IgD-negative memory B cell (primary cell): ENCODE measurements at regions not wholly inside any gene's neighbourhood (a gene's known extent, or its start where the extent isn't known, plus 50 kb on each side); places are given as distances from the start of the nearest gene placed in this dataset.
A peak's percentile ranks its signal among the peaks of the same experiment; 100 is the strongest.

Experiments
- H3K27ac Mint-ChIP-seq, 3 donors: one replicate each; pipeline ENCODE4 v1.8.0; 2020 to 2022; ENCODE audit warnings: mild to moderate bottlenecking in 3 of 3, mixed read lengths in 3 of 3, moderate library complexity in 1 of 3
- H3K27me3 Mint-ChIP-seq: one replicate; pipeline ENCODE4 v1.8.0; 2021; ENCODE audit warnings: mixed read lengths
- H3K36me3 Mint-ChIP-seq: one replicate; pipeline ENCODE4 v1.8.0; 2020; ENCODE audit warnings: mild to moderate bottlenecking, mixed read lengths
- H3K4me1 Mint-ChIP-seq, 3 donors: one replicate each; pipeline ENCODE4 v1.8.0; 2020 to 2022; ENCODE audit warnings: mixed read lengths in 3 of 3, mild to moderate bottlenecking in 1 of 3
- H3K4me3 Mint-ChIP-seq, 4 donors: one replicate each; pipeline ENCODE4 v1.8.0; 2020 to 2022; ENCODE audit warnings: mild to moderate bottlenecking in 4 of 4, mixed read lengths in 4 of 4, moderate library complexity in 3 of 4
- H3K9me3 Mint-ChIP-seq, 3 donors: one replicate each; pipeline ENCODE4 v1.8.0; 2020 to 2021; ENCODE audit warnings: mixed read lengths in 3 of 3, mild to moderate bottlenecking in 1 of 3

DNA sequence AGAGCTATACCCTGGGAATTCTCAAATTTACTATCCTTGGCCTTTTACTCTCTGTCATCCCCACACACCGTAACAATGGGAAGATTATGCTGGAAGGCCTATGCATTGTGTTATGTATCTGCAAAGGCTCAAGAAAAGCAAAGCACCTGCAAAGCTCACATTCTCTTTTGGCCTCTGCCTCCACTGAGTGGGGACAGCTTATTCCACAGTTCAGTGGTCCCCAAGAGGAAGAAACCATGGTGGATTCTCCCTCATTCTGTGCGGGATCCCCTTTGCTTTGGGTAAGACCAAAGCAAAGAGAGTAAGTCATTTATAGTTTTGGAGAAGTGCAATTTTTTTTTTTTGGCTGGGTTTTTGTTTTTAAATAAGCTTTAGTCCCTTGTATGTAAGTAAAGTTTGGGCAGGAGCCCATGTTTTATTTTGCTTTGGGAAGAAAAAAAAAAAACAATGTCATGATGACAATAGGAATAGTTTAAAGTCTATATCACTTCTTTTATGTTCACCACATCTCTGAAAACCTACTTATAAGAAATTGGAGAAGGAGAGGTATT, 530.6 kb downstream of the FGF9 start:
- Mint-ChIP-seq H3K4me1 (peaks cover 0 to 6% (median 0%) of the 10 kb centered on the region in 3 donors), H3K27me3 (no peaks in the 10 kb centered on the region), H3K9me3 (peaks cover 0 to 6% (median 4%) of the 10 kb centered on the region in 3 donors), H3K4me3 (no peak overlapping the region), H3K36me3 (no peaks in the 10 kb centered on the region), H3K27ac (no peak overlapping the region)

DNA sequence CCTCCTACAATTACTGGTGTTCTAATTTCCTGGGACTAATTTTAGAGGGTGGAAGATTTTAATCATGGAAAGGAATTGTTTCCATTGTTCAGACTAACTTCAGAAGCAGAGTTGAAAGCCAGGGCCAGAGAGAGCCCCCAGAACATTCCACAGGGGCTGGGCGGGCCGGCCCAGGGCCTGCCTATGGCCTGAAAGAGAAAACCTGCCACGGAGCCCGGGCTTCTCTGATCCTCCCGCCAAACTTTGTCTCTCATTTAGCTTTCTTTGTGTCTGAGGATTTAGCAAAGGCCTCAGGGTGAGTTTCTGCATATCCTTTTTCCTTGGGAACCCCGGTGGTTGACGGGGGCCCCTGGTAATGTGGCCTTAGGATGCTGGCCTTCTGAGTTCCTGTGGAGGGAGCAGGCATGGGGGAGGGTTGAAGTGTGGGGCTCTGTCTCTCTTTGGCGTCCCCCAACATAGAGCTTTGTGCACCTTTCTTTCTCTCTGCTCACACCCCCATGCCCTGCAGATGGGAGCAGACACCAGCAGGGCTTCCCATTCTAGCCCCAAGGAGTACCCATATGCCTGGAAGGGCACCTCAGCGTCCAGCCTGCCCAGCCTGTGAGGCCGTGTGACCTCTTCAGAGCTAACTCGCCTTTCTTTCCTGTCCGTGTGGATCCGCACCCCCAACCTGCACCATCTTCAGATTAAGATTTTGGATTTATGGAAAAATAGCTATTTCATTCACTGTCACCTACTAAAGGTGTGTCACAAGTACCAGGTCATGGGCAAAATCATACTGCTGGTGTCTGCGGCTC, 539.5 kb downstream of the FGF9 start:
- Mint-ChIP-seq H3K4me1 (peaks cover 1 to 7% (median 4%) of the 10 kb centered on the region in 3 donors), H3K9me3 (peaks cover 0 to 4% (median 3%) of the 10 kb centered on the region in 3 donors), H3K27me3 (peaks cover 2% of the 10 kb centered on the region), H3K36me3 (peaks cover 3% of the 10 kb centered on the region), H3K27ac (no peak overlapping the region), H3K4me3 (no peak overlapping the region)

DNA sequence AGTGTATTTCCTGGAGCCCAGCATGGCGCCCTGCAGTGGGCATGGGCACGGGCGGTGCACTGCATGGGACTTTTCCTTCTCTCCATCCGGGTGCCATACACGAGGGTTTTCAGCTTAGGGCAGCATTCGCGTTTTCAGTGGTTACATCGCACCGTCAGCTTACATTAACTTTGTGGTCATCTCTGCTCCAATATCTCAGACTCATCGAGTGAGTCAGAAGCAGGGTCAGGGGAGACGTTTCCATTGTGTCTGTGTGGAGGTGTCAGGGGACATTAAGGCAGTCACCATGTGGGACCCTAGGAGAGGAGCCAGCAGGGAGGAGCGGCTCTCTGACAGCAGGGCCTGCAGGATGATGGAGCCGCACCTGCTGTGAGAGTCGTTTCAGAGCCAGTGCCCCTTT, 541.0 kb downstream of the FGF9 start:
- H3K9me3 Mint-ChIP-seq = no peaks in the 10 kb centered on the region
- peaks cover 1 to 7% (median 4%) of the 10 kb centered on the region in 3 donors for H3K4me1 Mint-ChIP-seq
- H3K36me3 Mint-ChIP-seq = peaks cover 3% of the 10 kb centered on the region
- no peak overlapping the region for H3K4me3 Mint-ChIP-seq
- peaks cover 2% of the 10 kb centered on the region for H3K27me3 Mint-ChIP-seq
- no peak overlapping the region for H3K27ac Mint-ChIP-seq

DNA sequence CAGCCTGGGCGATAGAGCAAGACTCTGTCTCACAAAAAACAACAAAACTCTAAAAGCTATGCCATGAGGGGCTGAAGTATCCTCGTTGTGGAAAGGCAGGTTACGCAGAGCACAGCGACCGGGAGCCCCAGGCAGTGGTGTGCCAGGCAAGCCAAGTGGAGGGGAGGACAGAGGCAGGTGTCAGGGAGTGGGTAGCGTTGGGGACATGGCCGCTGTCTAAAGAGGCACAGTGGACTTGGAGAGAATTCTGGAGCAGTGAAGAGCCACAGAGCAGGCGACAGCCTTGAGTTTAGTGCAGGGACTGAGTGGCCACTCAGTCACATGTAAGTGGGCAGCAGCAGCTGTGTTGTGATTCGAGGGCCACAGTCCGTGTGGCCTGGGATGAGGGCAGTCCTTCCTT, 541.7 kb downstream of the FGF9 start:
- Mint-ChIP-seq H3K4me3 (no peak overlapping the region), H3K9me3 (no peaks in the 10 kb centered on the region), H3K27me3 (peaks cover 2% of the 10 kb centered on the region), H3K36me3 (peaks cover 3% of the 10 kb centered on the region), H3K27ac (peak overlapping the region in 1 of 3 donors; percentile 68), H3K4me1 (peaks cover 0 to 7% (median 4%) of the 10 kb centered on the region in 3 donors)

DNA sequence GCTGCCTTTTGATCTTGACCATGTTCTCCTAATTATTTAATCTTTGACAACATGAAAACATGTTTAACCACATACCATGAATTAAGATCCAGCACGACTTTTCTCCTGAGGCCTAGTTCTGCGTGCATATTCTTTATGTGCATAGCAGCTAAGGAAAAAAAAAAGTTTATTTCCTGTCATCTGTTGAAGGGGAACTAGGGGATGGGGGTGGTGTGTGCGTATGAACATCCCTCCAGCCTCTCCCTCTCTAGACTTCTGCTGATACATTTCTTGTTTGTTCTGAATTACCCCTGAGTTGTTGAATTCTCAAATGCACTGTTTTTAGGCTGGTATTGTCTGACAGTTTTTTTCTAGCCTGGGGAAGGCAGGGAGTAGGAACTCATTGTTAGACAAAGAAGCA, 543.3 kb downstream of the FGF9 start:
- H3K27me3 Mint-ChIP-seq = peaks cover 2% of the 10 kb centered on the region
- H3K4me1 Mint-ChIP-seq = peaks cover 0 to 7% (median 4%) of the 10 kb centered on the region in 3 donors
- no peaks in the 10 kb centered on the region for H3K9me3 Mint-ChIP-seq
- no peak overlapping the region for H3K4me3 Mint-ChIP-seq
- peaks cover 3% of the 10 kb centered on the region for H3K36me3 Mint-ChIP-seq
- peak overlapping the region in 1 of 3 donors; percentile 39 for H3K27ac Mint-ChIP-seq

DNA sequence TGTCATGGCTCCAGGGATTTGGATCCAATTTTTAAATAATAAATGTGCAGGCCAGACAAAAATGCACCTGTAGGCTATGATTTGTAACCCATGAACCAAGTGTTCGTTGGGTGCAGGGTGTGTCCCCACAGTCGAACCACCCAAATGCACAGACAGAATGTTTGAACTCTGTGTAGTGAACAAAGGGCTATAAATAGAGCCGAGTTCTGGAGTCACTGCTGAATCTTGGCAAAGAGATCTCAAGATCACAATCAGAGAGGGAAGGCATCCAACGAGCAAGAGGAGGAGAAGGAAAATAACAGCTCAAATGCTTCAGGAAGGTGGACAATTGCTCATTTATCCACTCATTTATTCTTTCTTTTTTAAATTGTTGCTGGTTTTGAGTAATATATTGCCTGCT, 547.9 kb downstream of the FGF9 start:
- Mint-ChIP-seq H3K27ac (no peak overlapping the region), H3K9me3 (no peaks in the 10 kb centered on the region), H3K36me3 (no peaks in the 10 kb centered on the region), H3K27me3 (no peaks in the 10 kb centered on the region), H3K4me1 (peaks cover 0 to 7% (median 4%) of the 10 kb centered on the region in 3 donors), H3K4me3 (no peak overlapping the region)

DNA sequence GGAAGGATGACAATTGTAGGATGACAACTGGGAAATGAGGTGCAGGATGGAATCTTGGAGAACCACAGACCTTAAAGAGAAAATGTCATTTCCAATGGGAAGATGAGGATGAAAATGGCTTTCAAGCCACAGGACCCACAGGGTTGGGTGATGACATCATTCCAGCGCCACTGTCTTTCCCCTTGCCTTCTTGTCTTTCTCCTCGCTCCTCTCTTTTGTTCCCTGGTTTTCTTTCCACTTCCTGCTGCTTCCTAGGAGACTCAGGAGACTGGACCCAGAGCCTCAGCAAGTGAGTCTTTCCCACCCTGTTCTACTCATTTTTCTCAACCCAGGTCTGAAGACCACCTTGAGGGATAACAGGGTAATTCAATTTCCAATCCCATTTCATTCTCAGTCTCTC, 548.8 kb downstream of the FGF9 start:
- Mint-ChIP-seq H3K27ac (no peak overlapping the region), H3K27me3 (no peaks in the 10 kb centered on the region), H3K36me3 (no peaks in the 10 kb centered on the region), H3K9me3 (no peaks in the 10 kb centered on the region), H3K4me3 (no peak overlapping the region), H3K4me1 (no peaks in the 10 kb centered on the region)

DNA sequence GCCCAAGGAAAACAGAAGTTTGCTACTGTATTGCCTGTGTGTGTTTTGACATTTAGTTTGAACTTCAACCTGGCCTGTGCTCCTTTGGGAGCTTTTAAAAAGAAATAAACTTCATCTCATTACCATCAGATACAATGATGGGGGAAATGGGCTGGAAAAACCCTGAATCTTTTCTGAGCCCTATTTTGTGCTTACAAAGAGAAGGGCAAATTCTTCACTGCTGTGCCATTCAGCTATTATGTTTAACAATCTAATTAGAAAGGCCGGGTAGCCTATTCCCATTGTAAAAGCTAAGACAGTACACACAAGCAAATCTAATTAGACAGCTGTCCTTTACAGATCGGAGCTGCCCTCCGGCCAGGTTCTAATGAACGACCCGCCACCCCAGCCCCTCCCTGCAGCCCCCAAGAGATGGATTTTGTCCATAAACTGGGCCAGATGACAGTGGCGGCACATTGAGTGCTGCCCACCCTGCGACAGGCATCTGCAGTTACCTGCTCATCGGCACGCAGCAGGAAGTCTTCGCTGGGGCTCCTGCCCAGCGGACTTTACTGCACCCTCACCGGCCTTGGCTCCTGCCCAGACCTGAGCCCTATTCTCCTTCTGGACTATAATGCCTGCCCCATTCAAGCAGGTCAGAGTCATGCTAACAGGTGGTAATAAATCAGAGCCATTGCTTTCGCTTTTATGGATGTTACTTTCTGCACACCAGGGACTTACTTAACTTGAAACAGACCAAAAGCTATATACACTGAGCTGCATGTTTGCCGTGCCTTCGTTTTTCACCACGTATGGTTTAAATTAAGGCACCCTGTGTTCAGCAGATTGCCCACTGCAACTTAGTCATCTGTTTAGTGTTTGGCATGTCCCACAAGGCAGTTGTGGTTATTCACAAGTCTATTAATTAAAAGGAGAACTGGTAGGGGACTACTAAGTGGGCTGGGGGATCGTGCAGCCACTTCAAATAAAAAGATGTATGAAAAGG, 549.6 kb downstream of the FGF9 start:
- Mint-ChIP-seq H3K27me3 (no peaks in the 10 kb centered on the region), H3K4me3 (no peak overlapping the region), H3K27ac (no peak overlapping the region), H3K4me1 (no peaks in the 10 kb centered on the region), H3K36me3 (no peaks in the 10 kb centered on the region), H3K9me3 (no peaks in the 10 kb centered on the region)

DNA sequence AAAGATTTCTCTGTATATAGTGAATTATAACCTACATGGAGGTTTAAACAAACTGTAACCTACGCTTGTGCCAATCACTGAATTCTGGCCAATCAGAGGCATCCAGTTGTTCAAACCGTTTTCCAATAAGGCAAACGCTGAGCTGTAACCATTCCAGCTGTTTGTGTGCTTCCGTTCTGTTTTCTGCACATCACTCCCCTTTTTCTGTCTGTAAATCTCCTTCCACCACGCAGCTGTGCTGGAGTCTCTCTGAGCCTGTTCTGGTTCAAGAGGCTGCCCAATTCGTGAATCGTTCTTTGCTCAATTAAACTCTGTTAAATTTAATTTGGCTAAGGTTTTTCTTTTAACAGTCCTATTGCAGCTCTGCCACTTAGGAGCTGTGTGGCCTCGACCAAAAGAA, 552.5 kb downstream of the FGF9 start:
- Mint-ChIP-seq H3K27me3 (no peaks in the 10 kb centered on the region), H3K4me1 (peaks cover 0 to 10% (median 6%) of the 10 kb centered on the region in 3 donors), H3K9me3 (no peaks in the 10 kb centered on the region), H3K27ac (no peak overlapping the region), H3K36me3 (no peaks in the 10 kb centered on the region), H3K4me3 (no peak overlapping the region)

DNA sequence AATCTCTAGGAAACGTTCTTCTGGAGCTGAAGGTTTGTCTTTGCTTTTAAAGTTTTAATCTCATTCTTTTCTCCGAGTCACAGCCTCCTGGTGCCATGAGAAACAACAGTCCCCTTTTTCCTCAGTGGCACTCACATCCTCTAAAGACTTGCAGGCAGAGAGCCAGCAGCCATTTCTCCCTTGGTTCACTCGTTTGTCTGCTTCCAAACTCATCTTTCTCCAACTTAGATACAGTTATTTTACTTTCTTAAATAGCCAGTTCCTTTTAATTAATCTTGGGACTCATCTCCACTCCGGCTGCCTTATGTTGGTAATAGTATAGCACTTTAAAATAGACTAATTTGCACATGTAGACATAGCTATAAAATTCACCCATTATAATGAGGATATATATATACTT, 555.2 kb downstream of the FGF9 start:
- Mint-ChIP-seq H3K4me1 (peaks cover 0 to 12% (median 6%) of the 10 kb centered on the region in 3 donors), H3K27ac (no peak overlapping the region), H3K36me3 (no peaks in the 10 kb centered on the region), H3K27me3 (no peaks in the 10 kb centered on the region), H3K9me3 (no peaks in the 10 kb centered on the region), H3K4me3 (no peak overlapping the region)

DNA sequence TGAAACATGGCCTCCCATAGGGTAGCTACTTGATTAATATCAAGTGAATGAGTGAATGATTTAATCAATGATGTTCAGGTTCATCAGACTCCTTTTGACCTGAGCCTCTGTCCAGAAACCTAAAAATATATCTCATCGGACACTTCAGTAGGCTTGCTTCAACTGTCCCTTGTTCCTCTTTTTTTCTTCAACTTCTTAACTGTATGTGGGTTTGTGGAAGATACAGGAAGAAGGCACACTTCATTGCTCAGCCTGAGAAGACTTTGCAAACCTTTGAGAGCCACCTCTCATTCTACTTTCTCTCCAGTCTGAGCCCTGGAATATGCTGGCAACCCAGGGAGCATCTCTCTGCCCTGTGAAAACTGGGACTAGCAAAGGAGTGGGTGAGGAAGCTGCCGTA, 557.0 kb downstream of the FGF9 start:
- peak overlapping the region in 2 of 4 donors; percentile 29 to 53 for H3K4me3 Mint-ChIP-seq
- H3K27me3 Mint-ChIP-seq = no peaks in the 10 kb centered on the region
- peaks cover 0 to 14% (median 6%) of the 10 kb centered on the region in 3 donors for H3K4me1 Mint-ChIP-seq
- no peaks in the 10 kb centered on the region for H3K9me3 Mint-ChIP-seq
- H3K36me3 Mint-ChIP-seq = no peaks in the 10 kb centered on the region
- no peak overlapping the region for H3K27ac Mint-ChIP-seq

DNA sequence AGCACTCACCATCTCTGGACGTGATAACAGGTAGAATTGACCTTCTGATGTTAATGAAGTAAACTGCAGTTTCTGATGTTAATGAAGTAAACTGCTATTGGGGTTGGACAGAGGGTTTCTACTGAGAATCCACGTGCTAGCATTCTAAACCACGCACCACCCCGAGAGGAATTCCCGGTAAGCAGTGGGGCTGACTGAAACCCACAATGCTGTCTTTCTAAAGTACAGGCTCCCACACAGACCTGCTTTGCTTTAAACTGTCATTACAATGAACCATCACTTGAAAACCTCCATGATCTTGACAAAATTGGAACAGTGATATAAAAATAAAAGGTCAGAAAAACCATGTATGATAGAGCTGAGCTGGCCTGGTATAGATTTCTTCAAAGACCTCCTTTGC, 559.0 kb downstream of the FGF9 start:
- H3K9me3 Mint-ChIP-seq = no peaks in the 10 kb centered on the region
- peaks cover 0 to 14% (median 6%) of the 10 kb centered on the region in 3 donors for H3K4me1 Mint-ChIP-seq
- H3K27me3 Mint-ChIP-seq = no peaks in the 10 kb centered on the region
- H3K36me3 Mint-ChIP-seq = no peaks in the 10 kb centered on the region
- H3K27ac Mint-ChIP-seq = peak overlapping the region in 1 of 3 donors; percentile 48
- H3K4me3 Mint-ChIP-seq = no peak overlapping the region

DNA sequence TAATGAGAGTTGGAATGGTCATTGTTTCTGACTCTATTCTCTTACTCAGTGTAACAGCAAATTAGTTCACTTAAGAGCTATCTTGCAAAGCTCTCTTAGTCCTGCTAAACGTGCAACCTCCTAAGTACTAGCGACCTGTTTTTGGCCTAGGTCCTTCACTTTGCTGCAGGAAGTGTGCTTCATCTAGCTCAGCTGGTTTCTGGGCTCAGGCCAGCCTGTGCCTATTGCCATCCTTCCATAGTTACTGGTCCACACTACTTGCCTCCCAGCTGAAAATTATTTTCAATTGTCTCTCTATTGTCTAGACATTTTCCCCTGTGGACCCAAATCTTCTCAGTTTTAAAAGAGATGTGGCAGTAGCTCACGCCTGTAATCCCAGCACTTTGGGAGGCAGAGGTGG, 561.3 kb downstream of the FGF9 start:
- H3K27me3 Mint-ChIP-seq = no peaks in the 10 kb centered on the region
- no peak overlapping the region for H3K4me3 Mint-ChIP-seq
- no peaks in the 10 kb centered on the region for H3K9me3 Mint-ChIP-seq
- peaks cover 0 to 13% (median 6%) of the 10 kb centered on the region in 3 donors for H3K4me1 Mint-ChIP-seq
- H3K36me3 Mint-ChIP-seq = no peaks in the 10 kb centered on the region
- H3K27ac Mint-ChIP-seq = no peak overlapping the region

DNA sequence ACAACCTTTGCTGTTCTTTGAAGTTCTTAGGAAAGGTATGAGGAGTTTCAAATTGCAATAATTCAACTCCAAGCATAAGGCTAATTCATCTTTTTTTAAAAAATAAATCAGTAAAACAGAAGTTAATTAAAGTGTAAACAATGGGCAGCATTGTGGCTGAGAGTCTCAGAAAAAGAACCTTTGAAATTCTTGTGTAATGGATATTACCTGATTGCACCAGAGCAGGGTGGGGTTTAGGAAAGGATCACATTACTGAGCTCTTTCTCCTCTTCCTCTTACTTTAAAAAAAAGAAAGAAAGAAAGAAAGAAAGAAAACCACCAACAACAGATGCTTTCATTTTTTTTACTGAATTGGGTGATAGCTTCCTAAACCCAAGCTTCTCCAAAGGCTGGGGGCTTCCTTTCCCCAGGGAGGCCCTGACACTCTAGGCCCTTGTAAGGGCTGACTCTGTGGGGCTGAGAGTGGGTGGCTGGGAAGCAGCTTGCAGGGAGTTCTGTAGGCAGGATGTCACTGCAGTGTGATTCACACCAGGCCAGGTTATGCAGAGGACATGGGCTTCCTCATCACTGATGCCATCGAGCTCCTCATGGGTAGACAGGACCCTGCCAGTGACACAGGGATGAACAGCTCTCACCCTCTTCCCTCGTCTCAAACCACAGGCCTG, 564.5 kb downstream of the FGF9 start:
- no peak overlapping the region for H3K4me3 Mint-ChIP-seq
- no peaks in the 10 kb centered on the region for H3K27me3 Mint-ChIP-seq
- H3K27ac Mint-ChIP-seq = no peak overlapping the region
- H3K4me1 Mint-ChIP-seq = peaks cover 0 to 2% (median 0%) of the 10 kb centered on the region in 3 donors
- H3K36me3 Mint-ChIP-seq = no peaks in the 10 kb centered on the region
- H3K9me3 Mint-ChIP-seq = no peaks in the 10 kb centered on the region

DNA sequence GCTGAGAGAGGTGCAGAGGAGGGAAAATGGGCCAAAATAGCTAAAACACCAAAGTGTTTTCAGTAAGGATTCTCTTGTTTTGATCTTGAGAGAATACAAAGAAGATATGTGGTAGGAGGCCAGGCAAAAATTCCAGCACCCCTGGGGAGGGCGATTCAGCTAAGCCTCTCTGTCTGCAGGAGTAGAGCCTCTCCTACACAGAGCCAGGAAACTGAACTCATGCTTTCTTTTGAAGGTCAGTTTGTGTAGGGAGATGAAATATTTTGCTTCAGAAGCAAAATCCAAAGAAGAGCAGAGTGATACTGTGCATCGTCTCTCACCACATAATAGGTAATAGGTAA, 565.0 kb downstream of the FGF9 start:
- no peak overlapping the region for H3K27ac Mint-ChIP-seq
- no peak overlapping the region for H3K4me3 Mint-ChIP-seq
- no peaks in the 10 kb centered on the region for H3K27me3 Mint-ChIP-seq
- H3K36me3 Mint-ChIP-seq = no peaks in the 10 kb centered on the region
- peaks cover 0 to 2% (median 0%) of the 10 kb centered on the region in 3 donors for H3K4me1 Mint-ChIP-seq
- H3K9me3 Mint-ChIP-seq = no peaks in the 10 kb centered on the region
